Esophagus muscularis mucosa (tissue), 4 donors: ENCODE measurements at regions not wholly inside any gene's neighbourhood (a gene's known extent, or its start where the extent isn't known, plus 50 kb on each side); places are given as distances from the start of the nearest gene placed in this dataset.

ENCODE experiments used
- EP300 ChIP-seq: sonication (generic); formaldehyde crosslinking; IDR thresholded peaks from one replicate; pipeline ENCODE4 v1.6.1; 2017; ENCODE audit warnings: antibody characterized with exemption
- POLR2A ChIP-seq: fragments of 450-650 bp; IDR thresholded peaks from one replicate; pipeline ENCODE4 v1.6.1; 2017; ENCODE audit warnings: antibody characterized with exemption, moderate library complexity, mild to moderate bottlenecking, low read depth
- POLR2AphosphoS5 ChIP-seq, 2 donors: sonication (generic); formaldehyde crosslinking; IDR thresholded peaks; one replicate each; pipeline ENCODE4 v1.6.1; 2017; ENCODE audit warnings: antibody characterized with exemption in 2 of 2
- TF ChIP-seq, protein P1 (sequence below), 3 experiments: fragments of 200-600 bp in 2 of 3; fragments of 450-650 bp in 1 of 3; sonication (generic) in 2 of 3; IDR thresholded peaks; one replicate each; pipeline ENCODE4 v1.5.1; 2017 to 2019; ENCODE audit warnings: antibody characterized with exemption in 3 of 3, mild to moderate bottlenecking in 2 of 3, moderate library complexity in 1 of 3

- TF ChIP-seq POLR2A (no peak), POLR2AphosphoS5 (IDR thresholded peaks at IDR 0.05) (no peak), EP300 (no peak)
- TF ChIP-seq, protein P1, sequence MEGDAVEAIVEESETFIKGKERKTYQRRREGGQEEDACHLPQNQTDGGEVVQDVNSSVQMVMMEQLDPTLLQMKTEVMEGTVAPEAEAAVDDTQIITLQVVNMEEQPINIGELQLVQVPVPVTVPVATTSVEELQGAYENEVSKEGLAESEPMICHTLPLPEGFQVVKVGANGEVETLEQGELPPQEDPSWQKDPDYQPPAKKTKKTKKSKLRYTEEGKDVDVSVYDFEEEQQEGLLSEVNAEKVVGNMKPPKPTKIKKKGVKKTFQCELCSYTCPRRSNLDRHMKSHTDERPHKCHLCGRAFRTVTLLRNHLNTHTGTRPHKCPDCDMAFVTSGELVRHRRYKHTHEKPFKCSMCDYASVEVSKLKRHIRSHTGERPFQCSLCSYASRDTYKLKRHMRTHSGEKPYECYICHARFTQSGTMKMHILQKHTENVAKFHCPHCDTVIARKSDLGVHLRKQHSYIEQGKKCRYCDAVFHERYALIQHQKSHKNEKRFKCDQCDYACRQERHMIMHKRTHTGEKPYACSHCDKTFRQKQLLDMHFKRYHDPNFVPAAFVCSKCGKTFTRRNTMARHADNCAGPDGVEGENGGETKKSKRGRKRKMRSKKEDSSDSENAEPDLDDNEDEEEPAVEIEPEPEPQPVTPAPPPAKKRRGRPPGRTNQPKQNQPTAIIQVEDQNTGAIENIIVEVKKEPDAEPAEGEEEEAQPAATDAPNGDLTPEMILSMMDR (IDR thresholded peaks at IDR 0.05): no peak
Observed at GRCh38 chr3:99069973-99070372, 168.5 kb upstream of the DCBLD2 start.
